ENCODE measurements at regions not wholly inside any gene's neighbourhood (a gene's known extent, or its start where the extent isn't known, plus 50 kb on each side); places are given as distances from the start of the nearest gene placed in this dataset.

DNA sequence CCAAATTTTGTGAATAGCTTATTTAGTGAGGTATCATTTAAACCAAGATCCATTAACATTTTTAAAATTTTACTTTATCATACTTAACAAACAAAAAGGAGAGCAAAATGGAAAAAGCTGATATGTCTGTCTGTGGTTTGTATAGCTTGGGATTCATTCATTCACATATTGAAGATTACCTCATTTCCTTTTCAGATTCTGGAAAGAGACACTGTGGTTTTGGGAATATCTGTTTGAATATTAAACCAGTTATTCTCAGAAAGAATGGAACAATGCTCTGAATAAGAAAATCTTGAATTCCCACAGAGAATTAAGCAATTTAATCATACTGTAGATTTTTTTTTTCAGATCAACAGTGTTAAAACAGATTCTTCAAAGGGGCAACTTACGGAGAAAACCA, 93.8 kb upstream of the PRDX6 start:
- Histone ChIP-seq H3K27ac (ENCODE audit: low read length) (no peak overlapping the region), H3K4me1 (ENCODE audit: control insufficient read depth, insufficient read depth, low read length) (no peaks in the 10 kb centered on the region), H3K27me3 (ENCODE audit: control insufficient read depth, insufficient read depth, low read length) (no peaks in the 10 kb centered on the region; the same call in 1 of the 2 replicates), H3K9me3 (ENCODE audit: control insufficient read depth, insufficient read depth, low read depth, low read length) (no peaks in the 10 kb centered on the region), H3K36me3 (ENCODE audit: control insufficient read depth, insufficient read depth, low read length) (no peaks in the 10 kb centered on the region), H3K4me3 (ENCODE audit: low read depth in 2 of 2, low read length in 2 of 2) (no peak overlapping the region)
- no peak for TF ChIP-seq TCF7L2 (IDR thresholded peaks at IDR 0.05; ENCODE audit: low read depth, low read length)
- TF ChIP-seq, protein P1, sequence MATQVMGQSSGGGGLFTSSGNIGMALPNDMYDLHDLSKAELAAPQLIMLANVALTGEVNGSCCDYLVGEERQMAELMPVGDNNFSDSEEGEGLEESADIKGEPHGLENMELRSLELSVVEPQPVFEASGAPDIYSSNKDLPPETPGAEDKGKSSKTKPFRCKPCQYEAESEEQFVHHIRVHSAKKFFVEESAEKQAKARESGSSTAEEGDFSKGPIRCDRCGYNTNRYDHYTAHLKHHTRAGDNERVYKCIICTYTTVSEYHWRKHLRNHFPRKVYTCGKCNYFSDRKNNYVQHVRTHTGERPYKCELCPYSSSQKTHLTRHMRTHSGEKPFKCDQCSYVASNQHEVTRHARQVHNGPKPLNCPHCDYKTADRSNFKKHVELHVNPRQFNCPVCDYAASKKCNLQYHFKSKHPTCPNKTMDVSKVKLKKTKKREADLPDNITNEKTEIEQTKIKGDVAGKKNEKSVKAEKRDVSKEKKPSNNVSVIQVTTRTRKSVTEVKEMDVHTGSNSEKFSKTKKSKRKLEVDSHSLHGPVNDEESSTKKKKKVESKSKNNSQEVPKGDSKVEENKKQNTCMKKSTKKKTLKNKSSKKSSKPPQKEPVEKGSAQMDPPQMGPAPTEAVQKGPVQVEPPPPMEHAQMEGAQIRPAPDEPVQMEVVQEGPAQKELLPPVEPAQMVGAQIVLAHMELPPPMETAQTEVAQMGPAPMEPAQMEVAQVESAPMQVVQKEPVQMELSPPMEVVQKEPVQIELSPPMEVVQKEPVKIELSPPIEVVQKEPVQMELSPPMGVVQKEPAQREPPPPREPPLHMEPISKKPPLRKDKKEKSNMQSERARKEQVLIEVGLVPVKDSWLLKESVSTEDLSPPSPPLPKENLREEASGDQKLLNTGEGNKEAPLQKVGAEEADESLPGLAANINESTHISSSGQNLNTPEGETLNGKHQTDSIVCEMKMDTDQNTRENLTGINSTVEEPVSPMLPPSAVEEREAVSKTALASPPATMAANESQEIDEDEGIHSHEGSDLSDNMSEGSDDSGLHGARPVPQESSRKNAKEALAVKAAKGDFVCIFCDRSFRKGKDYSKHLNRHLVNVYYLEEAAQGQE (IDR thresholded peaks at IDR 0.05; ENCODE audit: insufficient read depth in 1 of 2, low read depth in 2 of 2, low read length in 1 of 2) = no peak
- TF ChIP-seq POLR2AphosphoS5 (IDR thresholded peaks at IDR 0.05; ENCODE audit: low read depth, low read length) = no peak
- TF ChIP-seq, protein P2, sequence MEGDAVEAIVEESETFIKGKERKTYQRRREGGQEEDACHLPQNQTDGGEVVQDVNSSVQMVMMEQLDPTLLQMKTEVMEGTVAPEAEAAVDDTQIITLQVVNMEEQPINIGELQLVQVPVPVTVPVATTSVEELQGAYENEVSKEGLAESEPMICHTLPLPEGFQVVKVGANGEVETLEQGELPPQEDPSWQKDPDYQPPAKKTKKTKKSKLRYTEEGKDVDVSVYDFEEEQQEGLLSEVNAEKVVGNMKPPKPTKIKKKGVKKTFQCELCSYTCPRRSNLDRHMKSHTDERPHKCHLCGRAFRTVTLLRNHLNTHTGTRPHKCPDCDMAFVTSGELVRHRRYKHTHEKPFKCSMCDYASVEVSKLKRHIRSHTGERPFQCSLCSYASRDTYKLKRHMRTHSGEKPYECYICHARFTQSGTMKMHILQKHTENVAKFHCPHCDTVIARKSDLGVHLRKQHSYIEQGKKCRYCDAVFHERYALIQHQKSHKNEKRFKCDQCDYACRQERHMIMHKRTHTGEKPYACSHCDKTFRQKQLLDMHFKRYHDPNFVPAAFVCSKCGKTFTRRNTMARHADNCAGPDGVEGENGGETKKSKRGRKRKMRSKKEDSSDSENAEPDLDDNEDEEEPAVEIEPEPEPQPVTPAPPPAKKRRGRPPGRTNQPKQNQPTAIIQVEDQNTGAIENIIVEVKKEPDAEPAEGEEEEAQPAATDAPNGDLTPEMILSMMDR (IDR thresholded peaks at IDR 0.05) = no peak
- TF ChIP-seq SIN3A (IDR thresholded peaks at IDR 0.05; ENCODE audit: borderline replicate concordance, insufficient read depth, low read depth, low read length) = no peak
- CTCF ChIA-PET = interaction anchor here (0.6 kb wide), 1 partner anchor 586 kb away, joined by 3 read pairs; no protein-coding TSS in a partner anchor
- in situ Hi-C loops (cut with HindIII; ENCODE audit: low pct_unique_long_range_greater_than_20kb, low sequenced_read_pairs) (no loop called here), intact Hi-C loops (cut with micrococcal nuclease; ENCODE audit: unreplicated experiment) (no loop called here)
- no peak for DNase-seq (ENCODE audit: low read depth, low spot score)
- POLR2A ChIA-PET = no interaction called here
- no TSS peak for BruUV-seq (replicated peaks)
- ATAC-seq = no peak

DNA sequence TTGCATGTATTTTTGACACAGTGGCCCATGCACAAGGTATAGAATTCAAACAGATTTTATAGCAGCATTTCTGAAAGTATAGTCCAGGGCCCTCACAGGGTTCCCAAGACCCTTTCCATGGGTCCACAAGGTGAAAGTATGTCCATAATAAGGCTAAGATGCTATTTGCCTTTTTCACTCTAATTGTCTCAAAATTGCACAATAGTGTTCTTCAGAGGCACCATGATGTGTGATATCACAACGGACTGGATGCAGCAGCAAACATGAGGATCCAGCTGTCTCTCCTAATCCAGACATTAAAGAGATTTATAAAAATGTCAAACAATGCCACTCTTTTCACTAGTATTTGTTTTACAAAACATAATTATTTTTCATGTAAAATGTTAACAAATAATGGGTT, 88.8 kb upstream of the PRDX6 start:
- intact Hi-C loops (cut with micrococcal nuclease; ENCODE audit: unreplicated experiment) (no loop called here), in situ Hi-C loops (cut with HindIII; ENCODE audit: low pct_unique_long_range_greater_than_20kb, low sequenced_read_pairs) (no loop called here)
- TF ChIP-seq, protein P1 (IDR thresholded peaks at IDR 0.05; ENCODE audit: insufficient read depth in 1 of 2, low read depth in 2 of 2, low read length in 1 of 2) = no peak
- TF ChIP-seq, protein P2 (IDR thresholded peaks at IDR 0.05) = no peak
- TF ChIP-seq POLR2AphosphoS5 (IDR thresholded peaks at IDR 0.05; ENCODE audit: low read depth, low read length) (no peak), TCF7L2 (IDR thresholded peaks at IDR 0.05; ENCODE audit: low read depth, low read length) (no peak), SIN3A (IDR thresholded peaks at IDR 0.05; ENCODE audit: borderline replicate concordance, insufficient read depth, low read depth, low read length) (no peak)
- DNase-seq (ENCODE audit: low read depth, low spot score) (no peak), ATAC-seq (no peak)
- Histone ChIP-seq H3K27me3 (ENCODE audit: control insufficient read depth, insufficient read depth, low read length) (no peaks in the 10 kb centered on the region; the same call in 1 of the 2 replicates), H3K27ac (ENCODE audit: low read length) (no peak overlapping the region), H3K4me3 (ENCODE audit: low read depth in 2 of 2, low read length in 2 of 2) (no peak overlapping the region), H3K36me3 (ENCODE audit: control insufficient read depth, insufficient read depth, low read length) (no peaks in the 10 kb centered on the region), H3K4me1 (ENCODE audit: control insufficient read depth, insufficient read depth, low read length) (no peaks in the 10 kb centered on the region), H3K9me3 (ENCODE audit: control insufficient read depth, insufficient read depth, low read depth, low read length) (no peaks in the 10 kb centered on the region)
- CTCF ChIA-PET = no interaction called here
- POLR2A ChIA-PET = no interaction called here
- no TSS peak for BruUV-seq (replicated peaks)
